ENCODE measurements at regions not wholly inside any gene's neighbourhood (a gene's known extent, or its start where the extent isn't known, plus 50 kb on each side); places are given as distances from the start of the nearest gene placed in this dataset.
A peak's percentile ranks its signal among the peaks of the same experiment; 100 is the strongest.

- Histone ChIP-seq H2BK12ac (ENCODE audit: insufficient read length, low read depth, low read length) (no peak overlapping the region), H3K79me2 (ENCODE audit: insufficient read depth, low read length) (no peaks in the 10 kb centered on the region), H3K18ac (ENCODE audit: insufficient read length, low read depth, low read length) (no peak overlapping the region), H3K23me2 (ENCODE audit: insufficient read length, low read depth, low read length, poor library complexity, severe bottlenecking) (no peaks in the 10 kb centered on the region), H3K4ac (ENCODE audit: low read depth, low read length) (no peak overlapping the region), H2AK5ac (ENCODE audit: insufficient read length, low read length) (no peak overlapping the region), H3K9me3 (ENCODE audit: control insufficient read depth, low read depth, low read length) (no peaks in the 10 kb centered on the region), H3K27me3 (ENCODE audit: insufficient read depth, low read length) (no peaks in the 10 kb centered on the region), H4K20me1 (ENCODE audit: control insufficient read depth, insufficient read depth, insufficient read length) (no peaks in the 10 kb centered on the region), H2BK120ac (ENCODE audit: low read depth, low read length, poor library complexity, severe bottlenecking) (no peak overlapping the region), H4K91ac (ENCODE audit: insufficient read length, low read depth, low read length) (no peak overlapping the region), H2BK15ac (ENCODE audit: low read depth, low read length) (no peak overlapping the region), H2BK20ac (ENCODE audit: low read depth, low read length, poor library complexity, severe bottlenecking) (no peak overlapping the region), H3K4me2 (ENCODE audit: insufficient read depth, insufficient read length, low read length) (no peak overlapping the region), H3K79me1 (ENCODE audit: insufficient read depth, low read depth, low read length, poor library complexity, severe bottlenecking) (no peaks in the 10 kb centered on the region), H3K14ac (ENCODE audit: insufficient read depth, low read length) (no peak overlapping the region), H3K9ac (ENCODE audit: extremely low read depth, insufficient read length, low read length) (no peak overlapping the region), H3K56ac (ENCODE audit: insufficient read length, low read depth, low read length) (no peak overlapping the region), H3K23ac (ENCODE audit: insufficient read length, low read depth, low read length) (no peak overlapping the region), H2AFZ (ENCODE audit: low read length) (peak overlapping the region; percentile 5), H3T11ph (ENCODE audit: low read length) (no peak overlapping the region), H2BK5ac (ENCODE audit: insufficient read length, low read length) (no peak overlapping the region), H3K27ac (ENCODE audit: insufficient read length, low read depth, low read length) (no peak overlapping the region), H4K5ac (ENCODE audit: insufficient read length, low read depth, low read length) (no peak overlapping the region), H4K8ac (replicated peaks; ENCODE audit: insufficient read length, low read depth, low read length) (no peak overlapping the region), H3K4me1 (ENCODE audit: insufficient read depth, low read length) (peaks cover 12% of the 10 kb centered on the region; the same call in 1 of the 2 replicates)
- Mint-ChIP-seq H3K4me3 (no peak overlapping the region), H3K36me3 (ENCODE audit: insufficient read depth in 1 of 3, low read depth in 3 of 3) (peaks cover 0 to 8% (median 1%) of the 10 kb centered on the region in 3 experiments; a peak in 3 of 7 replicates), H3K4me1 (peaks cover 48% of the 10 kb centered on the region in 2 experiments), H3K9me3 (0 out of 5 replicates have a peak, but pooled peaks cover 0 to 1% of the 10 kb centered on the region in 2 experiments), H3K27ac (peak overlapping the region in 2 of 3 experiments; percentile 81 to 90; a peak in 1 of 7 replicates), H3K27me3 (ENCODE audit: low read depth) (no peaks in the 10 kb centered on the region)
- no peak for TF ChIP-seq CTCF (conservative IDR thresholded peaks at IDR 0.05)
- DNase-seq = no peak
- no CpG with 5 or more reads among the region's 3 CpGs for WGBS (ENCODE audit: extremely low coverage, insufficient read length, low lambda C conversion rate)
Observed at GRCh38 chr15:36406911-36407310, 172.5 kb upstream of the CDIN1 start.

Measured in H9 (cell line).